Epithelial cell of proximal tubule (primary cell): ENCODE measurements at regions not wholly inside any gene's neighbourhood (a gene's known extent, or its start where the extent isn't known, plus 50 kb on each side); places are given as distances from the start of the nearest gene placed in this dataset.
A peak's percentile ranks its signal among the peaks of the same experiment; 100 is the strongest.

Experiments used
- DNase-seq: peaks from one replicate; pipeline ENCODE4 v3.0.0-alpha.2; 2011; ENCODE audit warnings: low read depth
- H3K4me3 ChIP-seq: 2 replicates; pipeline ENCODE4 v1.5.1; 2011; ENCODE audit warnings: low read depth, mild to moderate bottlenecking, low read length
- TF ChIP-seq, protein P1 (sequence below): conservative IDR thresholded peaks from 2 replicates; pipeline ENCODE4 v1.5.1; 2012; ENCODE audit warnings: low read depth, mild to moderate bottlenecking, low read length

DNA sequence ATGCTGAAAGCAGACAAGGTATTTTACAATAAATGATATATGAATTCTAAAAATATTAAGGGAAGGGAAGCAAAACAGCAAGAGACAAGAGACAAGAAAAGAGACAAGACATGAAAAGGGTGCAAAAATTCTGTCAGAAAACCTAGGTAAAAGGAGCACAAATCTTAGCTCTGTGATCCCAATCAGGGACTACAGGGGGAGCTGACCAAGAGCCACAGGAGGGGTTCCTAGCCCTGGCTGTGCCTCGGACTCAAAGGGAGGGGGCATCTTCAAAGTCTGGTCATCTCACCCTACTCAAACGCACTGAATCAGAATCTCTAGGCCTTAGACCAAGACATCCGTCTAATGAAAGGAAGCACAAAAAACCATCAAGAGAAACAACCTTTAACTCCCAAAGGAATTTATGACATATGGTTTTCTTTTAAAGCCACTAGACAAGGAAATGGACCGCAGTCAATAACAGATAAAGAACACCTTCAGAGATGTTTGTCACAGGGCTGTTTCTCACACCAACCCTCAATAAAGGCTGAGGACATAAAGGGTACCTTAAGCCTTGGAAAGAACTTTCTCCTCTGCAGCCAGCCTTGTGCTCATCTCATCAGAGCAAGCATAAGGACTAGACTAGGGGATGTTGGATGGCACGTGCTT is 130.4 kb upstream of the CDYL start:
- TF ChIP-seq, protein P1, sequence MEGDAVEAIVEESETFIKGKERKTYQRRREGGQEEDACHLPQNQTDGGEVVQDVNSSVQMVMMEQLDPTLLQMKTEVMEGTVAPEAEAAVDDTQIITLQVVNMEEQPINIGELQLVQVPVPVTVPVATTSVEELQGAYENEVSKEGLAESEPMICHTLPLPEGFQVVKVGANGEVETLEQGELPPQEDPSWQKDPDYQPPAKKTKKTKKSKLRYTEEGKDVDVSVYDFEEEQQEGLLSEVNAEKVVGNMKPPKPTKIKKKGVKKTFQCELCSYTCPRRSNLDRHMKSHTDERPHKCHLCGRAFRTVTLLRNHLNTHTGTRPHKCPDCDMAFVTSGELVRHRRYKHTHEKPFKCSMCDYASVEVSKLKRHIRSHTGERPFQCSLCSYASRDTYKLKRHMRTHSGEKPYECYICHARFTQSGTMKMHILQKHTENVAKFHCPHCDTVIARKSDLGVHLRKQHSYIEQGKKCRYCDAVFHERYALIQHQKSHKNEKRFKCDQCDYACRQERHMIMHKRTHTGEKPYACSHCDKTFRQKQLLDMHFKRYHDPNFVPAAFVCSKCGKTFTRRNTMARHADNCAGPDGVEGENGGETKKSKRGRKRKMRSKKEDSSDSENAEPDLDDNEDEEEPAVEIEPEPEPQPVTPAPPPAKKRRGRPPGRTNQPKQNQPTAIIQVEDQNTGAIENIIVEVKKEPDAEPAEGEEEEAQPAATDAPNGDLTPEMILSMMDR, result peak; percentile 8
- no peak for DNase-seq
- no peak overlapping the region for H3K4me3 ChIP-seq

DNA sequence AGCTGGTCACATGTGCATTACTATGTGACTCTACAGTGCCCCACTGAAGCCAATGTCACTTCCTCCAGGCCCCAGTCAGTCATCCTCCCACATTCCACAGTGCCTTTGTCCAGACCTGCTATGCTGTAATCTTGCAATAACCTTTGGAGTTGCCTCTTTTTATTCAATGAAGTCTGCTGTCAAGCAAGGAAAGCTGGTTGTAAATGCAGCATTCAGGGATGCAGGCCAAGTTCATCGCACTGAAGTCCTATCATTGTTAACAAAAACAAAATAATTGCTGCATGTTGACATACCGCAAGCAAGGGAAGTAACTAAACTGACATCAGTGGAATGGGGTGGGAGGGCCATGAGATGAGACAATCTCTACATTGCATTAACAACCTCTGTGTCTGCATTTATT is 131.2 kb upstream of the CDYL start:
- TF ChIP-seq, protein P1, result no peak
- no peak for DNase-seq
- H3K4me3 ChIP-seq, result no peak overlapping the region

DNA sequence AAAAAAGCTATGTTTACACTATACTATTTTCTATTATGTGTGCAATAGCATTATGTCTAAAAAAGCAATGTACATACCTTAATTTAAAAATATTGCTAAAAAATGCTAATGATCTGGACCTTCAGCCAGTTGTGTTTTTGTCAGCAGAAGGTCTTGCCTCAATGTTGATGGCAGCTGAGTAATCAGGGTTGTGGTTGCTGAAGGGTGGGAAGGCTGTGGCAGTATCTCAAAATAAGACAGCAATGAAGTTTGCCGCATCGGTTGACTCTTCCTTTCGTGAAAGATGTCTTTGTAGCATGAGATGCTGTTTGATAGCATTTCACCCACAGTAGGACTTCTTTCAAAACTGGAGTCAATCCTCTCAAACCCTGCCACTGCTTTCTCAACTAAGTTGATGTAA is 134.7 kb upstream of the CDYL start:
- no peak overlapping the region for H3K4me3 ChIP-seq
- no peak for DNase-seq
- TF ChIP-seq, protein P1, result no peak

DNA sequence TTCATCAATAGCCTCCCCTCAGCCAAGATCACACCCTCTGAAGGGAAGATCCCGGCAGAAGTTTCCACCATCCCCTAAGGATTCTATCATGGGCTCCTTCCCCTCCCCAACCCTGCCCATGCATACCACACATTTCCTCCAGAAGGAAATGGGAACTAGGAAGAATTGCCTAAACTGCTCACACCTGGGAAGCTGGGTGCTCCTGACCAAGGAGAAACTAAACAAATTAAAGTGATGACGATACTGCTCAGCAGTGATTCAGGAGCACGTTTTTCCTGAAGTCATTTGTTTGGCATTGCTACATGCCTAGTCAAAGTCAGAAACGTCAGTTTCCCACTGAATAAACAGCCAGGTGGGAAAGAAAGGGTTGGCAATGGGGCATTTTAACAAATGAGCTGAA is 136.1 kb upstream of the CDYL start:
- DNase-seq, result peak; percentile 33
- TF ChIP-seq, protein P1, result no peak
- H3K4me3 ChIP-seq, result no peak overlapping the region

DNA sequence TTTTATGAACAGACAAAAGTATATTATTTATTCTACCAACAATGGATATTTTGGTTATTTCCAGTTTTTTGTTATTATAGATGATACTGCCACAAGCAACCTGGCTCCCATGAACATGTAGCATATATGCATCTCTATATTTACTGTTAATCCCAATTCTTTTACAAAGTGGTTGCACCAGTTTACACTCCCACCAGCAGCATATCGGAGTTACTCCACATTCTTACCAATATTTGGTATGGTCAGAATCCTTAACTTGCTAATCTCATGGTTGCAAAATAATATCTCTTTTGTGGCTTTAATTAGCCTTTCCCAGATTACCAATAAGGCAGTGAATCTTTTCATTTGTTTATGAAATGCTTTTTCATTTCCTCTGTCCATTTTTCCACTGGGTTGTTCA is 137.6 kb upstream of the CDYL start:
- no peak for DNase-seq
- TF ChIP-seq, protein P1, result no peak
- no peak overlapping the region for H3K4me3 ChIP-seq

DNA sequence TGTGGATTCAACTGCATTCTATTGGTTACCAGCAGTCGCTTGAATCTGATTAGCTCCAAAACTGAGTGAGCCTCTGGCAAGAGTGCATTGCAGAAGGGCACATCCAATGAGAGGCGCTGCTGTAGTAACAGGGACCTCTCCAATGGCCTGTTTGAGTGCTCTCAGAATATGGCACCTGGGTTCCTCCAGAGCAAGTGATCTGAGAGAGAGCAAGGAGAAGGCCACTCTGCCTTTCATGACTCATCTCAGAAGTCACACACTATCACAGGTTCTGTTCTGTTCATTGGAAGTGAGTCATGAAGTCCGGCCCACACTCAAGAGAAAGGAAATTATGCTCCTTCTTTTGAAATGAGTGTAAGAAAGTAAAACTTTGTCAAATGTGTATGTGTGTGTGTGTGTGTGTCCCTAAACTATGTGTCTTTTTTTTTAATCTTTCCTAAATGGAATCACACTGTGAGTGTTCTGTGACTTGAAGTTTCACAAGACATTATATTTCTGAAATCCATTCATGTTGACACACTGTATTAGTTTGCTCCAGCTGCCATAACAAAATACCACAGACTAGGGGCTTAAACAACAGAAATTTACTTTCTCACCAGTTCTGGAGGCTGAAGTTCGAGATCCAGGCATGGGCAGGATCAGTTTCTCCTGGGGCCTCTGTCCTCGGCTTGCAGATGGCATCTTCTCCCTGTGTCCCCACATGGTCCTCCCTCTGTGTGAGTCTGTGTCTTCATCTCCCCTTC is 138.3 kb upstream of the CDYL start:
- H3K4me3 ChIP-seq, result no peak overlapping the region
- TF ChIP-seq, protein P1, result no peak
- peak; percentile 52 for DNase-seq

DNA sequence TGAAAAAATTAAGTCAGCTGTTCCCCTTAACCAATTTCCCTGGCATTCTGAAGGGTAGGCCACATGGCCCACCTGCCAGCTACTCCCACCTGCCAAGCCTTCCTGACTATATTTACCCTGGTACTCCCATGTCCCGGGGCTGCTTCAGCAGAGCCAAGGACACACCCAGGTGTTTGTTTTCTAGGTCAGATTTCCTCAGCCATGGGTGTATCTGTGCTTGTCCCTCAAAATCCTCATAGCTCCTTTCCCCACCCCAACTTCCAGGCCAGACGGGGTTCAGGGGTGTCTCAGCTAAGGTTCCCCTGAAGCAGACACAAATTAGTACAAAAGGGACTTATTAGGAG is 139.4 kb upstream of the CDYL start:
- no peak overlapping the region for H3K4me3 ChIP-seq
- TF ChIP-seq, protein P1, result no peak
- DNase-seq, result no peak
